GM19452 (cell line): ENCODE measurements at regions not wholly inside any gene's neighbourhood (a gene's known extent, or its start where the extent isn't known, plus 50 kb on each side); places are given as distances from the start of the nearest gene placed in this dataset.

Experiments
- ATAC-seq: cut with Tn5 transposase; IDR thresholded peaks from one replicate; pipeline ENCODE4 v1.9.1; 2021; ENCODE audit not compliant: unreplicated experiment

DNA sequence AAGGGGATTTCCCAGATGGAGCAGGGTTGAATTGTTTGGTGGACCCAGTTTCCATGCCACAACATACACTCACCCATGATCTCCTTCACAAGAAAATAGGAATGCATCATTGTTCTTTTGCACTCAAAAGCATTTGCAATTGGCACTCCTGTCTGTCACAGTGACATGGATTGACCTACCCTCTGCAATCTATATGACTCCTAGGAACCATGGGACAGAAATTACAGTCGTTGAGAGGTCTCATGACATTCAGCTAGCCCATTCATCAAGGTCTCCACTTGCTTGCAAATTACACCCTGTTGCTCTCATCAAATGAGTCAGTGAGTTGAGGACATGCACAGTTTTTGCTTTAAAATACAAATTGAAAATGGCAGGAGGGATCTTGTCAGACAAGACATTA is 448.5 kb downstream of the LPIN1 start:
- ATAC-seq, result no peak

DNA sequence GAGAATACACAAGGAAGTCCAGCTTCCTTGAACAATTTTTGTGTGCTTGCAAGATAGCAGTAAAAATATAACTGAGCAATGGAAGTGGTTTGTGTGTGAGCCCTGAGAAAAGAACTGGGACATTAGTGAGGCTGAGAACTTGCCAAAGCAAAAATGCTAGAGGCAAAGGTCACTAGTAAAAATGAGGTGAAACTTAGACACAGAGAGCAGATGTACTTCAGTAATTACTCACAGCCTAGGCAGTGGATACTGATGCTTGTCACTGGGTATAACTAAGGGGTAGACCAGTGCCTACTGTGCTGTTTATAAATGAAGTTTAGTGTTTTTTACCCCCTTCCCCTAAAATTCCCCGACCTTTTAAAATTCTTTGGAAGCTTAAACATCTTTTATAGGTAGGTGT is 450.1 kb downstream of the LPIN1 start:
- ATAC-seq, result no peak

DNA sequence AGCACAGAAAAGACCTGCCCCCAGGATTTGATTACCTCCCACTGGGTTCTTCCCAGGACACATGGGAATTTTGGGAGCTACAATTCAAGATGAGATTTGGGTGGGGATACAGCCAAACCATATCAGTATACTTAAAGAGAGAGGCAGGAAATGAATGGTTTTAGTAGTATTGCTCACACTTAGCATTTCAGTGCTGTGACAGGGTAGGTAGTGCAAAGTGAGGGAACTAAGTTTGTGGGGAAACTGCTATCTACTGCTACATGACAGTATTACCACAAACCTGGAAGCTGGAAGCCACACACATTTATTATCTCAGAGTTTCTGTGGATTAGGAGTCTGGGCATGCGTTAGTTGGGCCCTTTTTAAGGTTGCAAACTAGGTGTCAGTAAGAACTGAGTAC is 450.7 kb downstream of the LPIN1 start:
- no peak for ATAC-seq

DNA sequence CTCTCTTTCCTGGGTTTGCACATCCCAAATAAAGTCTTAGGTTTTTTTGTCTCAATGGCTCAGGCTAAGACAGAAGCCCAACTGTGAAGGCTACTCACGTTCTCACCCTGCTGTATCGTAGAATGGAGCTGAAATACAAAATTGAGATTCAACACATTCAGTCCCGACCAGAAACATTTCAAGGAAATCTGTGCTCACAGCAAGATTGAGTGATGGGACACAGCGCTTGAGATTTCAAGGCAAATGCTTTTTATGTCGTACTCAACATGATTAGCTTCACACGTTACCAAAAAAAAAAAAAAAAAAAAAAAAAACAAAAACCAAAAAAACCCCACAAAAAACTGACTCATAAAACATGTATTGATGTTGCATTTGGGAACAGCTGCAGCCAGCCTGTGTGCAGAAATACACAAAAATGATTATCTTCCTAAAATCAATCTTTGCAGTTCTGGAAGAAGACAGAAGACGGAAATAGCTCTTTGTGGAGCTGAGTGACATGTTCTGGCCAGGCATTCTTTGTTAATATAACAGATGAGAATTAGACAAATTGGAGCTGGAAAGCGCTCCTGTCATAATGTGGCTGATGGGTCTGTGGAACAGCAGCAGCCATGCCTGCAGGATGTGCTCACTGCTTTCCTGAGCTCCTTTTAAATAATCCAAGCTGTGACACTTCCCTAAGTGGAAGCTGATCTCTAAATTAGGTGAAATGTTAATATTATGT is 453.2 kb downstream of the LPIN1 start:
- ATAC-seq, result no peak

DNA sequence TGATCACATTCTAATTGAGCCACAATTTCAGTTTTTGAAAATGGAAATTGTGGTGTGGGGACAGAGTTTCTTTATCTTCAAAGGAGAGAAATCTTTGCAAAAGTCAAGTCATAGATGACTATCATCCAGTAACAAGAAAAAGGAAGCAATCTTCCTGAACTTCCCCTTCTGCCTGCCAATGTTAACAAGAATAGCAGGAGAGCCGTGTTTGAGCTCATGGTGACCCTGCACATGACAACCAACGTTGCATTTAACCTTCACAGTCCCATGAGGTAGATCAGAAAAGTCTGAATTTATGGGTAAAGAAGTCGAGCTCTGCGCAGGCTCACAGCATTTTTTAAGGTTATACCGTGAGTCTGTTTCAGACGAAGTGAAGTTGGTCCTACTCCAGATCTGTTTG is 454.9 kb downstream of the LPIN1 start:
- no peak for ATAC-seq

DNA sequence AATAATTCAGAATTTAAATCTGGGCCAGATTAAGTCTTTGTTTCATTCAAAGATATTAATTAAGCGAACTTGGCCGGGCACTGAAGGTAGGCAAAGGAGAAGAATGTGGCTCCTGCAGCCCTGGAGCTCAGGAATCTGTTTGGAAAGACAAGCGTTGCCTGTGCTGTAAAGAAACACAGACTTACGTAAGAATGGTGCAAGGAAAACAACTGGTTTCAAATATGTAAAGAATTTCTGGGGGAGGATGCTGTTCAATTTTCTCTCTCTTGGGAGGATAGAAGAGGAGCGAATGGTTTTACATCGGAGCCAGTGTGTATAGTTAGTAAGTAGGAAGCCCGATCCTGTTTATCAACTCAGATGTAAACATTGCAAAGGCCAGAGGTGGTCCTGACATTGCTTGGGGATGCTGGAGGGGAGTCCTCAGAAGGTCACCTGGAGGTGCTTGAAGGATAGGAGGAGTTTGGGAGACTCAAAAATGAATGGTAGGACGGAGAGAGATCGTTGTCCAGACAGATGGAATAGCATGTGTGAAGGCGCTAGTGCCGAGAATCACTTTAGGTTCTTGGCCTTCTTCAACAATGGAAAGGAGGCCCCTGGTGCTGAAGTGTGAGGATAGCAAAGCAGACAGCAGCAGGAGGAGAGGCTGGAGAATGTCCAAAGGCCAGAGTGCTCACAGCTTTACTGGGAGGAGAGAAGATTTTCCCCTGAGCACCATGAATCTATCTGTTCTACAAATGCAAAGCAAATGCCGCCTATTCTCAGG is 456.1 kb downstream of the LPIN1 start:
- ATAC-seq, result no peak

DNA sequence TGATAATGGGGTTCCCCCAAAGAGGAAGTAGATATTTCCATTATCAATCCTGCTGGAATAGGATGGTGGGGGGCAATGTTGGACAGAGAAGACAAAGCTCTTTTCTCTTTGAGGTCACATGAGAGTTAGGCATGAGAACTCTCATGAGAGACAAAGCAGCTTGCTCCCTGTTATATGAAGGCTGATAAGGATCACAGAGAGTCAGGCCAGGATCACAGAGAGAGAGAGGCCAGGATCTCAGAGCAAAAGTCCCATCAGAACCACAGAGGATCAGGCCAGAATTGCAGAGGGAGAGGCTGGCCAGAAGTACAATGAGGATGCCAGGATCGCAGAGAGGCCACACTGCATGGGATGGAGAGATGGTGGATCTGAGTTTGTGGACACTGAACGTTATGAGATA is 457.1 kb downstream of the LPIN1 start:
- ATAC-seq, result no peak

DNA sequence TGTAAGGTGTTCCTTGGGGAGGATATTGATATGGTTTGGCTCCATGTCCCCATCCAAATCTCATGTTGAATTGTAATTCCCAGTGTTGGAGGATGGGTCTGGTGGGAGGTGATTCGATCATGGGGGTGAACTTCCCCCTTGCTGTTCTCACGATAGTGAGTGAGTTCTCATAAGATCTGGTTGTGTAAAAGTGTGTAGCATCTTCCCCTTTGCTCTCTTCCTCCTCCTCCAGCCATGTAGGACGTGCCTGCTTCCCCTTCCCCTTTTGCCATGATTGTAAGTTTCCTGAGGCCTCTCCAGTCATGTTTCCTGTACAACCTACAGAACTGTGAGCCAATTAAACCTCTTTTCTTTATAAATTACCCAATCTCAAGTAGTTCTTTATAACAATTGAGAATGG is 458.7 kb downstream of the LPIN1 start:
- ATAC-seq, result no peak

DNA sequence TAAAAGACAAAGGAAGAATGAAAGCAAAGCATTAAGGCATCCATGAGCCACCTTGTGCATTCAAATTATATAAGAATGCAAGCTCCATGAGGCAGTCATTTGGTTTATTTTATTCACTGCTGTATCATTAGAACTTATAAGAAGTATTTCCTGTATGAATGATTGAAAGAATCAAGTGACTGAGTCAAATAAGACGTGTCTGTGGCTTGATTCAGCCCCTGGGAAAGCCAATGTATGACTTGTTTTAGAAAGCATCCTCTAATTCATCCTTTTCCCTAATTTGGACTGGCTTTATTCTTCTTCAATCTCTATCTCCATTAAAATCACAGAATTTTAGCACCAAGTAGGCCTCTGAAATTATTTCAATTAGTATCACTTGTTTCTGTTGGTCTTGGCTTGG is 461.1 kb downstream of the LPIN1 start:
- no peak for ATAC-seq

DNA sequence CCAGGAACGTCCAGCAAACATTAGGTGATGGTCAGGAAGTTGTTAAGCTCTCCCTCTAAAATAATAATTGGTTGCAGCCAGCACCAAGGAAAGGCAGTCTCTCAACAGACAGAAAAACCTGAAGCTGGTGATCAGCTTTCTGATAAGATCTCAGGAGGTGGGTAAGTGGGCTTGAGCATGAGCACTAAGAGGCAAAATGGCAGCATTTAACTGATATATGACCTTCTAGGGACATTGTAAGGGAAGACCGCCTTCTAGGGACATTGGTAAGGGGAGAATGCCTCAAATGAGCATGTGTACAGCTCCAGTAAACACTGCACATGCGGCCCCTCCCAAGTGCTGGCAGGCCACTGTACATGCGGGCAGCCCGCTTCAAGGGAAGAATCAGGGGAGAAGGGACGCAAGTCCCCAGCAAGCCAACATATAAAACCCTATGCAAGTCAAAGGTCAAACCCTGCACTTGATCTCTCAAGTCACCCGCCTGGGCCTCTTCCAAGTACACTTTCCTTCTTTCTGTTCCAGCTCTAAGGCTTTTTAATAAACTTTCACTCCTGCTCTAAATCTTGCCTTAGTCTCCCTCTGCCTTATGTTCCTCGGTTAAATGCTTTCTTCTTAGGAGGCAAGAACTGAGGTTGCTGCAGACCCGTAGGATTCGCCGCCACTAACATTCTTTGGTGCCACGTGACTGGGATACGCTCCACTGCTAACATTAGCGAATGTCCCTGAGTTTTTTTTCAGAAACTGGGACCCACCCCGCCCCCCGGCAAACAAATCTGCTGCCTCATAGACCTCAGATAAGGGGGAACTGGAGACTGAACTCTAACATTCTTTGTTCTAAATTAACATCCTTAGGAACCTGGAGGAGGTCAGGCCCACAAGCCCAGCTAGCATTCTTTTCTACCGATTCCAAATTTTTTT is 463.8 kb downstream of the LPIN1 start:
- ATAC-seq, result no peak

DNA sequence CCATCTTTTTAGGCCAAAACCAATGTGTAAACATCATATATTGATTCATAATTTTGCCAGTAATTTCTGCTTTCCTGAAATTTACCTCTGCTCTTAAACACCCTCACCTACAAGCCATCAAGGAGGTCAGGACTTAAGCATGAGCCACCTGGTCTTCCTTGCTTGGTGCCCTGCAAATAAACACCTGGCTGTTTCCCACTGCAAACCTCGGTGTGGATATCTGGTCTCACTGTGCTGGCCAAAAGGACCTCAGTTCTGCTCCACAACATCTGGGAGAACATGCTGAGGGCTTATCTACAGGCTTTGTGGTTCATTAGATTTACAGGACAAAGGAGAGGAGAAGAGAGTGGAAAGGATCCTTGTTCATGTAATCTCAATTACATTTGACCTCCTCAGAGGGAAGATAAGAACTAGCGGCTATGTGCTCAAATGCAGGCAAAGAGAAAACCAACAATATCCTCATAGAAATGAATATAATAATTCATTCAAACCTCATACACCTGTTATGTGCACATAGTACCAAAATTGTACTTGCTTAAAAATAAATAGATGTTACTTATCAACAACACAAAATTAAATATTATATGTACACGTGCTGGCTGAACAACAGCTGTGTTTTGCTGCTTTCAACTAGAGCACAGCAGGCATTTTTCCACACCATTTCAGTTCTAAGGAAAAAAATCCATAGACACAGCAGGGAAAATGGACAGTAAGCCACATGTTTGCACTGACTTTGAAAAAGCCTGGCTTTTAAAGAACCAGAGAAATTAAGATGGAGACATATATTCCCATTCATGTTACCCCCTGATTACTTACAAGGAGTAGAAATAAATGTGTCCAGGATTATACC is 465.1 kb downstream of the LPIN1 start:
- no peak for ATAC-seq

DNA sequence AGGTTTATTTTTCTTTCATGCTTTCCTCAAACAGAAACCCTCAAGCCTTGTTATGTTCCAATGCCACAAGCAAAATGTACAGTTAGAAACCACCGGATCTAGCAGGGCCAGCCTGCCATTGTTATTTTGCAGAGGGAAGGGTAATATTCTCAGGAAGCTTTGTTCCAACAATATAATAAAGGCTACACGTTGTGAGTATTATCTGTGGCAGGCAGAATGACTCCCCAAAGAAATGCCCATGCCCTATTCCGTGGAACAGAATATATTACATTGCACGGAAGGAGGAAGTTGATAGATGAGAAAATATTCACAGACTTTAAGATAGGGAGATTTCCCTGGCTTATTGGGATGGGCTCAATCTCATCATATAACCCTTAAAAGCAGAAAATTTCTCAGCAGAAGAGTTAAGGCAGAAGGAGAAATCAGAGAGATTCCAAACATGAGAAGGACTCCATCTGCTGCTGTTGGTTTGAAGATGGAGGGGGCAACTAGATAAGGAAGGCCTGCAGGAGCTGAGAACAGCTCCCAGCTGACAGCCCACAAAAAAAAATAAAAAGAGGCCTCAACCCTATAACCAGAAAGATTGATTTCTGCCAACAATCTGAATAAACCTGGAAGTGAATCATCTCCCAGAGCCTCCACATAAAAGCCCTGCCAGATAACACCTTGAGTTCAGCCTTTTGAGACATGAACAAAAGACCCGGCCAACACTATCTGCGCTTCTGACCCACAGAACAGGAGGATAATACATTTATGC is 466.6 kb downstream of the LPIN1 start:
- ATAC-seq, result no peak

DNA sequence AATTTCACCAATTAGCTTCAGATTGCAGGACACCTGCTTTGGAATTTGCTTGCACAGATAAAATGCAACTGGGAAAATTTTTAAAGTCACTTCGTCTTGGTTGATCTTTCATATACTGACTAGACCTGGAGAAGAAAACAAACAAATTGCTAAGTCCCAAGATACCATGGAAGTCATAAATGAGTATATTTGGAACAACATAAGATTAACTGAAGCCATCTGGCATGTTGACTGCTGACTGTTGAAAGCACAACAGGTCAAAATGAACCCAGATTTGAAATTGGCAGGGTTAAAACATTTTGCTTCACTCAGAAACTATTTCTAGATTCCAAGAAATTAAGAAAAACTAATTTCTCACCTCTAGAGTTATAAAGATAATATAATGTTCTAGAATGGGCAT is 470.7 kb downstream of the LPIN1 start:
- no peak for ATAC-seq

DNA sequence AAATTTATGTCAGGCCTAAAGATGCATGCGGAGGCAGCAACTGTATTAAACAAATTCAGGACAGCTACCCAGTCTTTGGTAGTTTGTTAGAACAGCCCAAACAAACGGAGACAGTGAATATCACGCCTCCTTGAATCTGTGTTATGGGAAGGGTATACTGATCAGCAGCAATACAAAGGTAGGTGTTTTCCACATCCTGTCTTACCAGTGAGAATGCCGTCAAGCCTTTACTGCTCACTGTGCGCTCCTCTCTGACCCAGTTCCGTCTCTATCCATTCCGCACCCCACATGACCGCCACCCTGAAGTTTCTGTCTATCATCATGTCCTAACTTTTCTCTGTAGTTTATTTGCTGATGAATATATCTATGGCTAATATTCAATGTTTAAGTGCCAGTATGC is 473.3 kb downstream of the LPIN1 start:
- ATAC-seq, result no peak

DNA sequence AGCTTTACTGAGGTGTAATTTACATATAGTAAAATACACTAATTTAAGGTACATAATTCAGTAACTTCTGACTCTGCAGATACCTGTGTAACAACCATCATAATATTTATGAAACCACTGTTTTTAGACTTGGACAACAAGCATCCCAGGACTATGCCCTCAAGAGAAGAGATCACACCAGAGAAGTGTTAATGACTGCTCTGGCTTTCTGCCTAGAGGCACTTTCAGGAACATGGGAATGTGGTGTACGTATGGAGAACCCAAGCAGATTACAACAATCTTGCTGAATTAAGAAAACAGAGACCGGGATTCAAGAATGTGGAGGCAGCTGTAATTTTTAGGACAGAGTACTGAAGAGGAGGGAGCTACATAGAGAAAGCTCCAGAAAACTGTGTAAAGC is 475.2 kb downstream of the LPIN1 start:
- ATAC-seq, result no peak

DNA sequence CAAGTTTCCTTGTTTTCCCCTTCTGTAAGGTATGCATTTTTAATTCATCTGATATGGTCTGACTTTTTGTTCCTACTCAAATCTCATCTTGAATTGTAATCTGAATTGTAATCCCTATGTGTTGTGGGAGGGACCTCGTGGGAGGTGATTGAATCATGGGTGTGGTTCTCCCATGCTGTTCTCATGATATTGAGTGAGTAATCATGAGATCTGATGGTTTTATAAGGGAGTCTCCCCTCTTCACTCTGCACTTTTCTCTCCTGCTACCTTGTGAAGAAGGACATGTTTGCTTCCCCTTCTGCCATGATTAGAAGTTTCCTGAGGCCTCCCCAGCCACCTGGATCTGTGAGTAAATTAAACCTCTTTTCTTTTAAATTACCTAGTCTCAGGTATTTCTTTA is 476.1 kb downstream of the LPIN1 start:
- ATAC-seq, result no peak

DNA sequence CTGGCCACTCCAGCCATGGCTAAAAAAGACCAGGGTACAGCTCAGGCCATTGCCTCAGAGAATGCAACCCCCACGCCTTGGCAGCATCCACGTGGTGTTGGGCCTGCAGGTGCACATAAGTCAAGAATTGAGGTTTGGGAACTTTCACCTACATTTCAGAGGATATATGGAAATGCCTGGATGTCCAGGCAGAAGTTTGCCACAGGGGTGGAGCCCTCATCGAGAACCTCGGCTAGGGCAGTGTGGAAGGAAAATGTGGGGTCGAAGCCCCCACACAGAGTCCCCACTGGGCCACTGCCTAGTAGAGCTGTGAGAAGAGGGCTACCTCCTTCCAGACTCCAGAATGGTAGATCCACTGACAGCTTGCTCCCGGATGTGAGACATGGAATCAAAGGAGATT is 477.3 kb downstream of the LPIN1 start:
- ATAC-seq, result no peak

DNA sequence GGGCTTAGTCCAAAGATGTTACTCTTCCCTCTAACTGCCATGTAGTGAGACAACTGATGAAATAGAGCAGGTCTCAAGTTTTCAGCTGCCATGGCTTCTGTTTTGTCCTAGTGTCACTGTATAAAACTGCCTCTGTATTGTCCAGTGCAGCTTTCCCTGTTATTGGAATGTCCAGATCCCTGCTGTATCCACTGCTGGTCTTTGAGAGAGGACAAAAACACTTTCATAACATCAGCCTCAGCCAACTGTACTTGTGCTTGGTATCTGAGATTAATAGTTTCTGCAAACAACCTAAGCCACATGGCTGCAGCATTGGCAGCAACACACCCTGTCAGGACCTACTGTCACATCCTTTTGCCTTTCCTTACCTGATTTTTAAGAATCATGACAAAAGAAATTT is 480.2 kb downstream of the LPIN1 start:
- no peak for ATAC-seq

DNA sequence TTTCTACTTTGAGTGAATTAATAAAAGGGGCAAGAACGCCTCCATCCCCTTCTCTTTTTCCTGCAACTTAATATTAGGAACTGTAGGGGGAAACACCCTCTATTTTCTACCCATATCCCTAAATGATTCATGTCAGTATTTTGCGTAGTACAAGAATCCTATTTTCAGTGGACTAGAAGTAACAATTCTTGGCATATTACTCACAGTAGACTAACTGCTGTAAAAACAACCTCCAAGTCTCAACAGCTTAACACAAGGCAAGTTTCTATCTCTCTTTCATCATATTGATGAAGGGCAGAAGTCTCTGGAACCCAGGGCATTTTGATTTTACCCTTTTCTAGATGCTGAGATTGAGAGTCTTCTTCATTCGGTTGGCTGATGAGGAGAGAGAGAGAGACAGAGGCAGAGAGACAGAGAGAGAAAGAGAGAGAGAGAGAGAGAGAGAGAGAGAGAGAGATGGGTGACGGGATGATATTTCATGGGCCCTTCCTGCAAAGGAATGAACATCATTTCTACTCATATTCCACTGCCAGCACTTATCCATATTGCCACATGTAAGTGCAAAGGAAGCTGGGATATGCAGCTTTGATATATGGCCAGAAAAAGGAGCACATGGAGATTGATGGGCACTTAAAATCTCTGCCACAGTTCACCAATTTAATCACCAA is 481.6 kb downstream of the LPIN1 start:
- no peak for ATAC-seq

DNA sequence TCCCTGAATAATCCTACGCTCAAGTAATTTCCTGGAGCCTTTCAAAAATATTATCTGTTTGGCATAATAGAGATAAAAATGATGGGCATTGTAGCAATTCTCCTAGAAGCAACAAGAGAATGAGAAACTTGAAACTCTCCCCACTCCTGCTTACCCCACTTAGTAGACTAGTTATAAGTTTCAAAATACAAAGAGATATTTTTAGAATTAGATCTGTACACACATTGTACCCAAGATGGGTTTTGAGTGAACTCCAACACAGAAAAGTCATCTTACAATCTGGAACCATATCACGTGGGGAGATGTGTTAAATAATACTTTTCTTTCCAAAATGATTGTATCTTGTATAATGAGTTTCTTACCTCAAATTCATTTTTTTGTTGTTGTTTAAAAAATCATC is 484.9 kb downstream of the LPIN1 start:
- ATAC-seq, result no peak
